GM12878 (cell line): ENCODE measurements at regions not wholly inside any gene's neighbourhood (a gene's known extent, or its start where the extent isn't known, plus 50 kb on each side); places are given as distances from the start of the nearest gene placed in this dataset.

Experiments used
- ATAC-seq: fragments of 200-7000 bp; cut with Tn5 transposase; 3 replicates; pipeline ENCODE4 v1.9.1; 2020; ENCODE audit warnings: mild to moderate bottlenecking, moderate library complexity
- BruUV-seq: library from RNA; stranded (reverse); fragments of 400-500 nt; replicated peaks from 2 replicates; lab custom pipeline; 2021; lab: Mats Ljungman, UMichigan
- CTCF ChIA-PET: fragments of 300-600 bp; sonication (Branson Sonifier 250); formaldehyde crosslinking; extraction: SDS; loops from one replicate; lab custom pipeline; 2021; ENCODE audit warnings: inconsistent platforms; lab: Yijun Ruan, JAX
- POLR2A ChIA-PET: fragments of 350-600 bp; formaldehyde crosslinking; extraction: SDS; loops from one replicate; lab custom pipeline; 2021; ENCODE audit warnings: inconsistent platforms; lab: Charles Lee
- RAD21 ChIA-PET: fragments of 300-600 bp; sonication (Branson Sonifier 250); formaldehyde crosslinking; loops from one replicate; lab custom pipeline; 2023; ENCODE audit warnings: antibody characterized with exemption; ENCODE audit not compliant: unreplicated experiment; lab: Charles Lee
- SMC1A ChIA-PET: fragments of 300-600 bp; sonication (Branson Sonifier 250); formaldehyde crosslinking; loops from one replicate; lab custom pipeline; 2023; ENCODE audit not compliant: unreplicated experiment, uncharacterized antibody; lab: Charles Lee
- DNase-seq: peaks from one replicate; pipeline ENCODE4 v3.0.0-alpha.2; 2011; ENCODE audit warnings: low read depth, low spot score
- FAIRE-seq: peaks from 3 replicates; lab custom pipeline; 2011; peaks lifted over from hg19 to GRCh38; lab: Jason Lieb, UNC
- H2AFZ ChIP-seq: 2 replicates; pipeline ENCODE4 v1.6.0; 2011; ENCODE audit warnings: low read depth, low read length, control low read depth; ENCODE audit not compliant: control insufficient read depth
- H3K27ac ChIP-seq: 2 replicates; pipeline ENCODE4 v1.5.1; 2011; ENCODE audit warnings: control low read depth; ENCODE audit not compliant: control insufficient read depth, insufficient read depth
- H3K27me3 ChIP-seq, 2 experiments: replicated peaks in 1 of 2; 2 replicates each; pipeline versions ENCODE4 v1.6.0 to v1.6.1; 2011; ENCODE audit warnings: low read length in 1 of 2; ENCODE audit not compliant: control insufficient read depth in 2 of 2, insufficient read depth in 2 of 2
- H3K36me3 ChIP-seq, 2 experiments: 2 replicates each; pipeline ENCODE4 v1.5.1; 2011; ENCODE audit warnings: low read length in 1 of 2; ENCODE audit not compliant: control insufficient read depth in 2 of 2, insufficient read depth in 2 of 2
- H3K4me1 ChIP-seq: 2 replicates; pipeline ENCODE4 v1.6.1; 2011; ENCODE audit warnings: mild to moderate bottlenecking, low read length, moderate library complexity, mixed read lengths; ENCODE audit not compliant: control insufficient read depth, insufficient read depth
- H3K4me2 ChIP-seq: 2 replicates; pipeline ENCODE4 v1.6.0; 2011; ENCODE audit warnings: control low read depth; ENCODE audit not compliant: control insufficient read depth, insufficient read depth
- H3K4me3 ChIP-seq: fragments of 200-600 bp; sonication (generic); 2 replicates; pipeline ENCODE4 v1.5.1; 2016
- H3K79me2 ChIP-seq: 2 replicates; pipeline ENCODE4 v1.6.0; 2011; ENCODE audit warnings: low read length; ENCODE audit not compliant: control insufficient read depth, insufficient read depth
- H3K9ac ChIP-seq: 2 replicates; pipeline ENCODE4 v1.8.0; 2011; ENCODE audit warnings: low read length, control low read depth, mixed read lengths; ENCODE audit not compliant: control insufficient read depth, insufficient read depth
- H3K9me3 ChIP-seq: replicated peaks from 3 replicates; pipeline ENCODE4 v1.5.1; 2011; ENCODE audit warnings: mild to moderate bottlenecking, low read length; ENCODE audit not compliant: control insufficient read depth, insufficient read depth
- H4K20me1 ChIP-seq: 2 replicates; pipeline ENCODE4 v1.6.0; 2011; ENCODE audit not compliant: control insufficient read depth, insufficient read depth
- ASH2L ChIP-seq: fragments of 300-600, 200-600 bp; sonication (generic); IDR thresholded peaks from 2 replicates; pipeline ENCODE4 v1.6.1; 2017; ENCODE audit warnings: low read depth, mild to moderate bottlenecking, borderline replicate concordance
- CHD4 ChIP-seq: fragments of 200-600 bp; sonication (generic); IDR thresholded peaks from 2 replicates; pipeline ENCODE4 v1.6.1; 2016; ENCODE audit warnings: mild to moderate bottlenecking
- CREB1 ChIP-seq: IDR thresholded peaks from 2 replicates; pipeline ENCODE4 v1.6.1; 2012; ENCODE audit warnings: low read depth, mild to moderate bottlenecking, inconsistent platforms
- ETV6 ChIP-seq, 2 experiments: fragments of 450-650 bp in 1 of 2; IDR thresholded peaks in 1 of 2; conservative IDR thresholded peaks in 1 of 2; 2 replicates each; pipeline ENCODE4 v1.6.1; 2014; ENCODE audit warnings: antibody characterized with exemption in 1 of 2, borderline replicate concordance in 1 of 2, low read depth in 1 of 2, mild to moderate bottlenecking in 1 of 2, moderate library complexity in 1 of 2
- FOXK2 ChIP-seq: fragments of 450-650 bp; IDR thresholded peaks from 2 replicates; pipeline ENCODE4 v1.6.1; 2017; ENCODE audit warnings: mild to moderate bottlenecking, moderate library complexity
- MXI1 ChIP-seq: fragments of 150-350 bp; IDR thresholded peaks from 2 replicates; pipeline ENCODE4 v1.6.1; 2011; ENCODE audit warnings: low read depth, mild to moderate bottlenecking, inconsistent platforms, low read length, improper control_type of control experiment
- NFXL1 ChIP-seq: fragments of 450-650 bp; IDR thresholded peaks from 2 replicates; pipeline ENCODE4 v1.6.1; 2017; ENCODE audit warnings: antibody characterized with exemption, mild to moderate bottlenecking, borderline replicate concordance
- NRF1 ChIP-seq: conservative IDR thresholded peaks from 2 replicates; pipeline ENCODE4 v1.6.1; 2011; ENCODE audit warnings: mild to moderate bottlenecking, low read depth, low read length, improper control_type of control experiment
- PML ChIP-seq: IDR thresholded peaks from 2 replicates; pipeline ENCODE4 v1.6.1; 2012; ENCODE audit warnings: low read length, inconsistent platforms
- SIX5 ChIP-seq: IDR thresholded peaks from 2 replicates; pipeline ENCODE4 v1.6.1; 2011; ENCODE audit warnings: mild to moderate bottlenecking, low read depth, low read length, moderate library complexity; ENCODE audit not compliant: severe bottlenecking
- ZSCAN29 ChIP-seq: fragments of 450-650 bp; IDR thresholded peaks from 2 replicates; pipeline ENCODE4 v1.6.1; 2017; ENCODE audit warnings: mild to moderate bottlenecking, moderate library complexity
- WGBS: methylation state at CpG from one replicate; pipeline ENCODE4 v1.1.6; 2016; ENCODE audit warnings: low lambda C conversion rate; ENCODE audit not compliant: insufficient replicate concordance, insufficient coverage; ENCODE audit errors: missing lambda C conversion rate; 5-methylcytosine and 5-hydroxymethylcytosine counted together
- in situ Hi-C: fragments of 300-500 bp; cut with MboI; formaldehyde crosslinking; loops from 9 replicates; pipeline ENCODE4 v1.14.3; 2018; ENCODE audit warnings: mixed read lengths
- intact Hi-C: fragments of 100-400 bp; cut with micrococcal nuclease; formaldehyde crosslinking; loops from one replicate; pipeline ENCODE4 v1.14.2; 2022; ENCODE audit not compliant: unreplicated experiment
- TF ChIP-seq, protein P1 (sequence below): fragments of 450-650 bp; formaldehyde crosslinking; IDR thresholded peaks from 2 replicates; pipeline ENCODE4 v1.4.0; 2020; ENCODE audit warnings: mild to moderate bottlenecking, moderate library complexity
- TF ChIP-seq, protein P2 (sequence below): IDR thresholded peaks from 2 replicates; pipeline ENCODE4 v1.6.1; 2011; ENCODE audit warnings: borderline replicate concordance, low read depth, mild to moderate bottlenecking, moderate library complexity, mixed read lengths, low read length; ENCODE audit not compliant: insufficient read depth; ENCODE audit errors: extremely low read length

DNA sequence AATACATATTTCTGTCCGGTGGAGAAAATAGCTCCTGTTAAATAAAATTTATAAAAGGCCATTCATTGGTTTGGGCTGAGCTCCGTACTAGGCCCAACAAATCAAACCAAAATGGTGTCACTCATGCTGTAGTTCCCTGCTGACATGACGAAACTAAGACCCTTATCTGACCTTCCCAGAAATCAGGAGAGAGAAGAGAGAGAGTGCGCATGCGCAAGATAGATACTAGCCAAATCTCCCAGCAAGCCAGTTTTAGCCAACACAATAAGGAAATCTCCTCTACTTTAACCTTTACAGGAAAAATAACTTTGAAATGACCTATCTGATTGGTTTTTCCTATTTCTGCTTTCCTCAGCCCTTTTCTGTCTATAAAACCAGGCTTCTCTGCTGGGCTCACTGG lies 152.7 kb upstream of the RMST start:
- TF ChIP-seq SIX5, result no peak
- TF ChIP-seq CHD4, result no peak
- TF ChIP-seq MXI1, result no peak
- no peak for TF ChIP-seq ETV6 (conservative IDR thresholded peaks at IDR 0.05 in 1 of 2, IDR thresholded peaks at IDR 0.05 in 1 of 2; ENCODE audit: borderline replicate concordance in 1 of 2, low read depth in 1 of 2)
- no peak for TF ChIP-seq ASH2L
- TF ChIP-seq, protein P1, sequence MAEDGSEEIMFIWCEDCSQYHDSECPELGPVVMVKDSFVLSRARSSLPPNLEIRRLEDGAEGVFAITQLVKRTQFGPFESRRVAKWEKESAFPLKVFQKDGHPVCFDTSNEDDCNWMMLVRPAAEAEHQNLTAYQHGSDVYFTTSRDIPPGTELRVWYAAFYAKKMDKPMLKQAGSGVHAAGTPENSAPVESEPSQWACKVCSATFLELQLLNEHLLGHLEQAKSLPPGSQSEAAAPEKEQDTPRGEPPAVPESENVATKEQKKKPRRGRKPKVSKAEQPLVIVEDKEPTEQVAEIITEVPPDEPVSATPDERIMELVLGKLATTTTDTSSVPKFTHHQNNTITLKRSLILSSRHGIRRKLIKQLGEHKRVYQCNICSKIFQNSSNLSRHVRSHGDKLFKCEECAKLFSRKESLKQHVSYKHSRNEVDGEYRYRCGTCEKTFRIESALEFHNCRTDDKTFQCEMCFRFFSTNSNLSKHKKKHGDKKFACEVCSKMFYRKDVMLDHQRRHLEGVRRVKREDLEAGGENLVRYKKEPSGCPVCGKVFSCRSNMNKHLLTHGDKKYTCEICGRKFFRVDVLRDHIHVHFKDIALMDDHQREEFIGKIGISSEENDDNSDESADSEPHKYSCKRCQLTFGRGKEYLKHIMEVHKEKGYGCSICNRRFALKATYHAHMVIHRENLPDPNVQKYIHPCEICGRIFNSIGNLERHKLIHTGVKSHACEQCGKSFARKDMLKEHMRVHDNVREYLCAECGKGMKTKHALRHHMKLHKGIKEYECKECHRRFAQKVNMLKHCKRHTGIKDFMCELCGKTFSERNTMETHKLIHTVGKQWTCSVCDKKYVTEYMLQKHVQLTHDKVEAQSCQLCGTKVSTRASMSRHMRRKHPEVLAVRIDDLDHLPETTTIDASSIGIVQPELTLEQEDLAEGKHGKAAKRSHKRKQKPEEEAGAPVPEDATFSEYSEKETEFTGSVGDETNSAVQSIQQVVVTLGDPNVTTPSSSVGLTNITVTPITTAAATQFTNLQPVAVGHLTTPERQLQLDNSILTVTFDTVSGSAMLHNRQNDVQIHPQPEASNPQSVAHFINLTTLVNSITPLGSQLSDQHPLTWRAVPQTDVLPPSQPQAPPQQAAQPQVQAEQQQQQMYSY (CRISPR knock-in tag), result no peak
- no peak for TF ChIP-seq NFXL1
- no peak for TF ChIP-seq FOXK2
- TF ChIP-seq, protein P2, sequence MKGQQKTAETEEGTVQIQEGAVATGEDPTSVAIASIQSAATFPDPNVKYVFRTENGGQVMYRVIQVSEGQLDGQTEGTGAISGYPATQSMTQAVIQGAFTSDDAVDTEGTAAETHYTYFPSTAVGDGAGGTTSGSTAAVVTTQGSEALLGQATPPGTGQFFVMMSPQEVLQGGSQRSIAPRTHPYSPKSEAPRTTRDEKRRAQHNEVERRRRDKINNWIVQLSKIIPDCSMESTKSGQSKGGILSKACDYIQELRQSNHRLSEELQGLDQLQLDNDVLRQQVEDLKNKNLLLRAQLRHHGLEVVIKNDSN, result no peak
- no peak for TF ChIP-seq PML
- no peak for TF ChIP-seq CREB1
- TF ChIP-seq NRF1, result no peak
- no peak for TF ChIP-seq ZSCAN29
- Histone ChIP-seq H3K36me3 (no peaks in the 10 kb centered on the region), H3K4me3 (no peak overlapping the region), H2AFZ (no peak overlapping the region), H3K79me2 (no peaks in the 10 kb centered on the region), H3K9me3 (no peaks in the 10 kb centered on the region), H3K9ac (no peak overlapping the region), H3K4me1 (no peaks in the 10 kb centered on the region), H3K27me3 (no peaks in the 10 kb centered on the region), H3K27ac (no peak overlapping the region), H4K20me1 (no peaks in the 10 kb centered on the region), H3K4me2 (no peak overlapping the region)
- intact Hi-C loops, result loop anchor here (2.0 to 10.0 kb wide), 3 partner anchors 323 to 1065 kb away; no protein-coding TSS in a partner anchor
- DNase-seq (no peak), ATAC-seq (no peak), FAIRE-seq (no peak)
- in situ Hi-C loops, result loop anchor here (10.0 to 25.0 kb wide), 3 partner anchors 325 to 1077 kb away; no protein-coding TSS in a partner anchor
- ChIA-PET RAD21 (interaction anchor here (0.5 to 2.3 kb wide), 3 partner anchors 94 to 450 kb away, joined by 3 to 11 read pairs (median 3); no protein-coding TSS in a partner anchor), CTCF (interaction anchor here (0.5 to 4.1 kb wide), 17 partner anchors 8 to 1091 kb away, joined by 3 to 31 read pairs (median 4); no protein-coding TSS in a partner anchor), SMC1A (interaction anchor here (0.5 to 2.9 kb wide), 8 partner anchors 24 to 325 kb away, joined by 3 to 12 read pairs (median 4); no protein-coding TSS in a partner anchor), POLR2A (no interaction called here)
- no TSS peak for BruUV-seq
- WGBS, result 57% methylated on average over 5 of the region's 5 CpGs
